ENCODE measurements at regions not wholly inside any gene's neighbourhood (a gene's known extent, or its start where the extent isn't known, plus 50 kb on each side); places are given as distances from the start of the nearest gene placed in this dataset.
"Not testable (repeated sequence)": the region's sequence is repeated elsewhere in the genome, so short reads cannot be mapped to it uniquely, and the experiment has no call there.

GRCh38 chr17:68142595-68142994 is 105.2 kb upstream of the AMZ2 start:
- no peak overlapping the region for H3K4me3 ChIP-seq (replicated peaks; ENCODE audit: low read depth, low read length)
- DNase-seq (ENCODE audit: extremely low read depth, low read depth): no peak
- no peak for TF ChIP-seq CTCF (IDR thresholded peaks at IDR 0.05; ENCODE audit: low read depth, low read length, missing control alignments)

- DNase-seq (ENCODE audit: extremely low read depth, low read depth): no peak
- no peak overlapping the region for H3K4me3 ChIP-seq (replicated peaks; ENCODE audit: low read depth, low read length)
- TF ChIP-seq CTCF (IDR thresholded peaks at IDR 0.05; ENCODE audit: low read depth, low read length, missing control alignments): no peak
Observed at GRCh38 chr17:68143425-68143824, 104.4 kb upstream of the AMZ2 start.

- DNase-seq (ENCODE audit: extremely low read depth, low read depth): no peak
- H3K4me3 ChIP-seq (replicated peaks; ENCODE audit: low read depth, low read length): no peak overlapping the region
- TF ChIP-seq CTCF (IDR thresholded peaks at IDR 0.05; ENCODE audit: low read depth, low read length, missing control alignments): no peak
Observed at GRCh38 chr17:68145088-68145487, 102.8 kb upstream of the AMZ2 start.

- TF ChIP-seq CTCF (IDR thresholded peaks at IDR 0.05; ENCODE audit: low read depth, low read length, missing control alignments): no peak
- no peak for DNase-seq (ENCODE audit: extremely low read depth, low read depth)
- no peak overlapping the region for H3K4me3 ChIP-seq (replicated peaks; ENCODE audit: low read depth, low read length)
Observed at GRCh38 chr17:68148936-68149335, 98.9 kb upstream of the AMZ2 start.

- H3K4me3 ChIP-seq (replicated peaks; ENCODE audit: low read depth, low read length): no peak overlapping the region
- TF ChIP-seq CTCF (IDR thresholded peaks at IDR 0.05; ENCODE audit: low read depth, low read length, missing control alignments): no peak
- DNase-seq (ENCODE audit: extremely low read depth, low read depth): no peak
Observed at GRCh38 chr17:68152161-68152571, 95.7 kb upstream of the AMZ2 start.

- TF ChIP-seq CTCF (IDR thresholded peaks at IDR 0.05; ENCODE audit: low read depth, low read length, missing control alignments): no peak
- DNase-seq (ENCODE audit: extremely low read depth, low read depth): no peak
- no peak overlapping the region for H3K4me3 ChIP-seq (replicated peaks; ENCODE audit: low read depth, low read length)
Observed at GRCh38 chr17:68155692-68156091, 92.2 kb upstream of the AMZ2 start.

- TF ChIP-seq CTCF (IDR thresholded peaks at IDR 0.05; ENCODE audit: low read depth, low read length, missing control alignments): no peak
- H3K4me3 ChIP-seq (replicated peaks; ENCODE audit: low read depth, low read length): no peak overlapping the region
- DNase-seq (ENCODE audit: extremely low read depth, low read depth): no peak
Observed at GRCh38 chr17:68161644-68162428, 86.0 kb upstream of the AMZ2 start.

GRCh38 chr17:68168273-68169164 is 79.3 kb upstream of the AMZ2 start:
- not testable (repeated sequence) for DNase-seq (ENCODE audit: extremely low read depth, low read depth); H3K4me3 ChIP-seq (replicated peaks; ENCODE audit: low read depth, low read length)

GRCh38 chr17:68169165-68169821 is 78.5 kb upstream of the AMZ2 start:
- not testable (repeated sequence) for DNase-seq (ENCODE audit: extremely low read depth, low read depth); H3K4me3 ChIP-seq (replicated peaks; ENCODE audit: low read depth, low read length)
